ENCODE measurements at regions not wholly inside any gene's neighbourhood (a gene's known extent, or its start where the extent isn't known, plus 50 kb on each side); places are given as distances from the start of the nearest gene placed in this dataset.
A peak's percentile ranks its signal among the peaks of the same experiment; 100 is the strongest.

DNA sequence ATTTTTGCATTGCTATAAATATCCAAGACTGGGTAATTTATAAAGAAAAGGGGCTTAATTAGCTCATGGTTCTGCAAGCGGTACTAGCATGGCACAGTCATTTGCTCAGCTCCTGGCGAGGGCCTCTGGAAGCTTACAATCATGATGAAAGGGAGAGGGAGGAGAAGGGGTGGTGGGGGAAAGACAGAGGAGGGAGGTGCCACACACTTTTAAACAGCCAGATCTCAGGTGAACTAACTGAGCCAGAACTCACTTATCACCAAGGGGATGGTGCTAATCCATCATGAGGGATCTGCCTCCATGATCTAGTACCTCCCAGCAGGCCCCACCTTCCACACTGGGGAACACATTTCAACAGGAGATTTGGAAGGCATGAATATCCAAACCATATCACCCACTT, 476.3 kb downstream of the PCNX1 start:
- DNase-seq (ENCODE audit: low read depth), result no peak
- H3K4me3 ChIP-seq (ENCODE audit: low read depth, low read length), result no peak overlapping the region
- TF ChIP-seq, protein P1, sequence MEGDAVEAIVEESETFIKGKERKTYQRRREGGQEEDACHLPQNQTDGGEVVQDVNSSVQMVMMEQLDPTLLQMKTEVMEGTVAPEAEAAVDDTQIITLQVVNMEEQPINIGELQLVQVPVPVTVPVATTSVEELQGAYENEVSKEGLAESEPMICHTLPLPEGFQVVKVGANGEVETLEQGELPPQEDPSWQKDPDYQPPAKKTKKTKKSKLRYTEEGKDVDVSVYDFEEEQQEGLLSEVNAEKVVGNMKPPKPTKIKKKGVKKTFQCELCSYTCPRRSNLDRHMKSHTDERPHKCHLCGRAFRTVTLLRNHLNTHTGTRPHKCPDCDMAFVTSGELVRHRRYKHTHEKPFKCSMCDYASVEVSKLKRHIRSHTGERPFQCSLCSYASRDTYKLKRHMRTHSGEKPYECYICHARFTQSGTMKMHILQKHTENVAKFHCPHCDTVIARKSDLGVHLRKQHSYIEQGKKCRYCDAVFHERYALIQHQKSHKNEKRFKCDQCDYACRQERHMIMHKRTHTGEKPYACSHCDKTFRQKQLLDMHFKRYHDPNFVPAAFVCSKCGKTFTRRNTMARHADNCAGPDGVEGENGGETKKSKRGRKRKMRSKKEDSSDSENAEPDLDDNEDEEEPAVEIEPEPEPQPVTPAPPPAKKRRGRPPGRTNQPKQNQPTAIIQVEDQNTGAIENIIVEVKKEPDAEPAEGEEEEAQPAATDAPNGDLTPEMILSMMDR (conservative IDR thresholded peaks at IDR 0.05; ENCODE audit: low read depth, low read length), result no peak

DNA sequence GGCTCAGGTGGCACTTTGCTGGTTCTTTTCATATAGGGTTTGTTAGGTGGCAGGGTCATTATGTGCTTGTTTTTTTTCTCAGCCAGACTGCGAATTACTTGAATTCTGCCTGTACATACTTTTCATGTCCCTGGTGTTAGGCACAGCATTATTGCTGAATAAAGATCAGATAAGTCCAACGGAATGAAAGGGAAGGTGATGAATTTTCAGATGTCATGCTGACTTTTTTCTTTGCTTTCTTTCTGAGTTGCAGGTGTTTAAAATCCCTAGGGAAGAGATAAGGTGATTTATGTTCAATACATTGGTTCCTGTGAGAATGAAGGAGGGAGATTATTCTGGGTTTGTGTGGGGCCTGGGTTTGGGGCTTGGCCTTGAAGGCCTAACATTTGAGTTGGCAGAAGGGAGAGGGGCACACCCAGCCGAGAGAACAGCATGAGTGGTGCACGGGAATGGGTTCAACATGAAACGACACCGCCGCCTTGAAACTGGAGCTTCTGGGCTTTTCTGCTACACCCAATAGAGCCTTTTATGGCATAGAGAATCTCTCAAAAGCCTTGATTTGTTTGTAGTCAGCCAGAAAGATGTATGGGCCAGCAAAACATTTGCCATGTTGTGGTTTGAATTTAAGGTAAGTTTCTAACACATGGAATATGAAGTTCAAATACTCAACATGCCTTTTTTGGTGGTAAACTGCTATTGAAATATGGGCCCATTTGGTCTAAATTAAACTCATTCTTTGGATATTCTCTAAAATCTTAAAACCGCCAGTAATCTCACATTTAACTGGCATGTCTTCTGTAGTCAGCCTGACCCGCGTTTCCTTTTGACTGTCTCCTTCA, 477.0 kb downstream of the PCNX1 start:
- H3K4me3 ChIP-seq (ENCODE audit: low read depth, low read length), result no peak overlapping the region
- no peak for DNase-seq (ENCODE audit: low read depth)
- TF ChIP-seq, protein P1 (conservative IDR thresholded peaks at IDR 0.05; ENCODE audit: low read depth, low read length), result no peak

DNA sequence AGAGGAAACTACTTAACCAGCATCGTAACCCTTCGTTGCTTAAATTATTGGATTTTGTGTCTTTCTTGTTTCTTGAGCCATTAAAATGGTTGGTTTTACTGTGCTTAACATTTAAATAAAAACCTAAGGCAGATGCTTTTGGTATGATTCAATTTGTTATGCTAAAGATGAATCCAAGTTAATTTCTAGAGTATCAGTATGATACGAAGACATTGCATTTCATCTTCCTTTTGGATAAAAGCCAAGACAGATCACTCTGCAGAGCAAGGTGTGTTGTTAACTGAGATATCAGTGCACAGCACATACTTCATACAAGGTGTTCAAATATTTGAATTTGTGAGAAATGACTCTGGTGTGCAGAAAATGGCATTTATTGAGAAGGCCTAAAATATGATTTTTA, 480.5 kb downstream of the PCNX1 start:
- TF ChIP-seq, protein P1 (conservative IDR thresholded peaks at IDR 0.05; ENCODE audit: low read depth, low read length), result no peak
- H3K4me3 ChIP-seq (ENCODE audit: low read depth, low read length), result no peak overlapping the region
- DNase-seq (ENCODE audit: low read depth), result no peak

DNA sequence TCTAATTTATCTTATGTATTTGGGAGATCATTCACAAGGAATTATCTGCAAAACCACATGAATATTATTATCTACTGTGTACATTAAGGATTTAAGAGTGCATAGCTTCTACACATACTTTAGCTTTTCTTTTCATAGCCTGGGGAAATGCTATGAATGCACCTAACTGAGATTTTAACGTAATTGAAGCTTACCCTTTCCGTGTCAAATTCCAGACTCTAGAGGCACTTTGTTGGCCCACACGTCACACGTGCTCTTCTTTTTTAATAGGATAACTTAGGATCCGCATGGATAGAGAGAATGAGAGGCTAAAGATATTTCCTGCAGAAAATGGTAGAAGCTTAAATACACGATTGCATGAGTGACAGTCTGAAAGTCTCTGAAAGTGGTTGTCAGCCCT, 481.1 kb downstream of the PCNX1 start:
- H3K4me3 ChIP-seq (ENCODE audit: low read depth, low read length), result no peak overlapping the region
- TF ChIP-seq, protein P1 (conservative IDR thresholded peaks at IDR 0.05; ENCODE audit: low read depth, low read length), result no peak
- DNase-seq (ENCODE audit: low read depth), result no peak

DNA sequence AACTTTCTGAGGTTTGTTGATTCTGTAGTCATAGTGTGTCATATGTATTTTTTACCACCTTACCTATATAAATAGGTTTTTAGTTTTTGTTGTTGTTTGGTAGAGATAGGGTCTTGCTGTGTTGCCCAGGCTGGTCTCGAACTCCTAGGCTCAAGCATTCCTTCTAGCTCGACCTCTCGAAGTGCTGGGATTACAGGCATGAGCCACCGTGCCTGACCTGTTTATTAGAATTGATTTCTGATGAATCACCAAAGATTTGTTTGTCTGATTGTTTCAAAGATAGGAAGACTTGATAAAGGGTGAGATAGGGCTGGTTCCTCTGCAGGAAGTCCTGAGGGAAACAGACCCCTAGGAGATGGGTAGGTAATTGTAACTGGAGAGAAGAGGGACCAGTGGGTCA, 481.6 kb downstream of the PCNX1 start:
- no peak overlapping the region for H3K4me3 ChIP-seq (ENCODE audit: low read depth, low read length)
- TF ChIP-seq, protein P1 (conservative IDR thresholded peaks at IDR 0.05; ENCODE audit: low read depth, low read length), result no peak
- DNase-seq (ENCODE audit: low read depth), result no peak

DNA sequence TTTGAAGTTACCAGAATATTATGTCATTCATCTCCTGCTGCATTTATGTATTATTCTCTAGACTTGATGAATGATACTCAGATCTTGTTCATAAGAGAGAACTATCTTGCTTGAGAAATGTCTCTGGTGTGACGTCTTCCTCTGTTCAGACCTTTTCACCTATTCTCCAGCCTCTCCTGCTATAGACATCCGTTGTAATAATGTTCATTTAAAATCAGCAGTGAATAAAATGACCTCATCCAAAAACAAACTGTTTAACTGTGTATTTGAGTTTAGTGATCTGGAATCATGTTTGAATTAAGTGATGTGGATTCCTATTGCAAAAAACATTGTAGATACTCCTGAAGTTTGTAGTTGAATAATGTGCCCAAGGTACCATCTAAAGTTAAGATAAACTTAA, 487.1 kb downstream of the PCNX1 start:
- peak; percentile 75 for DNase-seq (ENCODE audit: low read depth)
- TF ChIP-seq, protein P1 (conservative IDR thresholded peaks at IDR 0.05; ENCODE audit: low read depth, low read length), result no peak
- H3K4me3 ChIP-seq (ENCODE audit: low read depth, low read length), result no peak overlapping the region

DNA sequence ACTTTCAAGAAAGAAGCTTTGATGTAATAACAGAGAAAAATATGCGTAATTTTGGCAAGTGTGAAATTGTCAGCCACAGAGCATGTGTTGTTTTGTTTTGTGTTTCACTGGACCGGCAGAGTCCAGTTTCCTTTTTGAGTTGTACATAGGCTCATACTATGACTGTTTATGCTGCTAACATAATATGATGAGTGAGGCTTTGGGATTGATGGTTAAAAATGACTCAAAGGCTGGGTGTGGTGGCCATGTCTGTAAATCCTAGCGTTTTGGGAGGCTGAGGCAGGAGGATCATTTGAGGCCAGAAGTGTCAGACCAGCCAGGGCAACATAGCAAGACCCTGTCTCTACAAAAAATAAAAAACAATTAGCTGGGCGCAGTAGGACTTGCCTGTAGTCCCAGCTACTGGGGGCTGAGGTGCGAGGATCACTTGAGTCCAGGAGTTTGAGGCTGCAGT, 487.9 kb downstream of the PCNX1 start:
- no peak overlapping the region for H3K4me3 ChIP-seq (ENCODE audit: low read depth, low read length)
- TF ChIP-seq, protein P1 (conservative IDR thresholded peaks at IDR 0.05; ENCODE audit: low read depth, low read length), result no peak
- peak; percentile 47 for DNase-seq (ENCODE audit: low read depth)

All from choroid plexus epithelial cell (primary cell).